ENCODE measurements at regions not wholly inside any gene's neighbourhood (a gene's known extent, or its start where the extent isn't known, plus 50 kb on each side); places are given as distances from the start of the nearest gene placed in this dataset.

- Histone ChIP-seq H3K79me2 (ENCODE audit: insufficient read depth, low read length) (no peaks in the 10 kb centered on the region), H2AFZ (ENCODE audit: low read depth, low read length) (no peak overlapping the region), H3K9ac (ENCODE audit: low read length) (no peak overlapping the region), H3K36me3 (ENCODE audit: insufficient read depth, low read length) (no peaks in the 10 kb centered on the region), H3K4me2 (ENCODE audit: low read length) (no peak overlapping the region), H4K20me1 (ENCODE audit: insufficient read depth, low read length) (no peaks in the 10 kb centered on the region), H3K27ac (ENCODE audit: low read depth, low read length) (no peak overlapping the region), H3K4me3 (ENCODE audit: insufficient read depth, low read depth, low read length) (no peak overlapping the region), H3K27me3 (ENCODE audit: insufficient read depth, low read length) (no peaks in the 10 kb centered on the region), H3K9me3 (ENCODE audit: insufficient read depth, low read depth, low read length) (no peaks in the 10 kb centered on the region), H3K4me1 (ENCODE audit: insufficient read depth, low read length) (no peaks in the 10 kb centered on the region)
- H3K9me3 Mint-ChIP-seq (ENCODE audit: unreplicated experiment): no peaks in the 10 kb centered on the region
- no peak overlapping the region for H3K4me3 Mint-ChIP-seq (ENCODE audit: unreplicated experiment)
- H3K27me3 Mint-ChIP-seq (ENCODE audit: low read depth, unreplicated experiment): no peaks in the 10 kb centered on the region
- no peaks in the 10 kb centered on the region for H3K36me3 Mint-ChIP-seq (ENCODE audit: low read depth, unreplicated experiment)
- no peak for TF ChIP-seq EZH2 (IDR thresholded peaks at IDR 0.05; ENCODE audit: insufficient read depth, low read length)
- no peak for TF ChIP-seq CTCF (IDR thresholded peaks at IDR 0.05; ENCODE audit: insufficient read depth, low read depth, low read length)
- no peak overlapping the region for H3K27ac Mint-ChIP-seq (ENCODE audit: unreplicated experiment)
- DNase-seq (ENCODE audit: low read depth) (no peak), FAIRE-seq (no peak)
- H3K4me1 Mint-ChIP-seq (ENCODE audit: low read depth, unreplicated experiment): no peaks in the 10 kb centered on the region
Observed at GRCh38 chr7:118648002-118648401, 423.5 kb downstream of the ANKRD7 start.

- H3K27ac ChIP-seq (ENCODE audit: low read depth, low read length): no peak overlapping the region
- Mint-ChIP-seq H3K4me1 (ENCODE audit: low read depth, unreplicated experiment) (no peaks in the 10 kb centered on the region), H3K27me3 (ENCODE audit: low read depth, unreplicated experiment) (no peaks in the 10 kb centered on the region), H3K9me3 (ENCODE audit: unreplicated experiment) (no peaks in the 10 kb centered on the region), H3K27ac (ENCODE audit: unreplicated experiment) (no peak overlapping the region), H3K4me3 (ENCODE audit: unreplicated experiment) (no peak overlapping the region), H3K36me3 (ENCODE audit: low read depth, unreplicated experiment) (no peaks in the 10 kb centered on the region)
- H4K20me1 ChIP-seq (ENCODE audit: insufficient read depth, low read length): no peaks in the 10 kb centered on the region
- no peaks in the 10 kb centered on the region for H3K4me1 ChIP-seq (ENCODE audit: insufficient read depth, low read length)
- no peak overlapping the region for H2AFZ ChIP-seq (ENCODE audit: low read depth, low read length)
- no peaks in the 10 kb centered on the region for H3K9me3 ChIP-seq (ENCODE audit: insufficient read depth, low read depth, low read length)
- no peaks in the 10 kb centered on the region for H3K79me2 ChIP-seq (ENCODE audit: insufficient read depth, low read length)
- TF ChIP-seq CTCF (IDR thresholded peaks at IDR 0.05; ENCODE audit: insufficient read depth, low read depth, low read length) (no peak), EZH2 (IDR thresholded peaks at IDR 0.05; ENCODE audit: insufficient read depth, low read length) (no peak)
- no peaks in the 10 kb centered on the region for H3K27me3 ChIP-seq (ENCODE audit: insufficient read depth, low read length)
- no peak for FAIRE-seq
- H3K4me2 ChIP-seq (ENCODE audit: low read length): no peak overlapping the region
- H3K36me3 ChIP-seq (ENCODE audit: insufficient read depth, low read length): no peaks in the 10 kb centered on the region
- H3K9ac ChIP-seq (ENCODE audit: low read length): no peak overlapping the region
- H3K4me3 ChIP-seq (ENCODE audit: insufficient read depth, low read depth, low read length): no peak overlapping the region
- DNase-seq (ENCODE audit: low read depth): no peak
Observed at GRCh38 chr7:118657391-118658005, 433.0 kb downstream of the ANKRD7 start.

- Histone ChIP-seq H3K79me2 (ENCODE audit: insufficient read depth, low read length) (no peaks in the 10 kb centered on the region), H2AFZ (ENCODE audit: low read depth, low read length) (no peak overlapping the region), H3K4me1 (ENCODE audit: insufficient read depth, low read length) (no peaks in the 10 kb centered on the region), H3K4me3 (ENCODE audit: insufficient read depth, low read depth, low read length) (no peak overlapping the region), H3K4me2 (ENCODE audit: low read length) (no peak overlapping the region), H3K9me3 (ENCODE audit: insufficient read depth, low read depth, low read length) (no peaks in the 10 kb centered on the region), H3K27me3 (ENCODE audit: insufficient read depth, low read length) (no peaks in the 10 kb centered on the region), H4K20me1 (ENCODE audit: insufficient read depth, low read length) (no peaks in the 10 kb centered on the region), H3K9ac (ENCODE audit: low read length) (no peak overlapping the region), H3K36me3 (ENCODE audit: insufficient read depth, low read length) (no peaks in the 10 kb centered on the region), H3K27ac (ENCODE audit: low read depth, low read length) (no peak overlapping the region)
- no peaks in the 10 kb centered on the region for H3K4me1 Mint-ChIP-seq (ENCODE audit: low read depth, unreplicated experiment)
- TF ChIP-seq CTCF (IDR thresholded peaks at IDR 0.05; ENCODE audit: insufficient read depth, low read depth, low read length) (no peak), EZH2 (IDR thresholded peaks at IDR 0.05; ENCODE audit: insufficient read depth, low read length) (no peak)
- no peak overlapping the region for H3K27ac Mint-ChIP-seq (ENCODE audit: unreplicated experiment)
- FAIRE-seq: no peak
- no peak for DNase-seq (ENCODE audit: low read depth)
- H3K36me3 Mint-ChIP-seq (ENCODE audit: low read depth, unreplicated experiment): no peaks in the 10 kb centered on the region
- no peaks in the 10 kb centered on the region for H3K9me3 Mint-ChIP-seq (ENCODE audit: unreplicated experiment)
- H3K4me3 Mint-ChIP-seq (ENCODE audit: unreplicated experiment): no peak overlapping the region
- no peaks in the 10 kb centered on the region for H3K27me3 Mint-ChIP-seq (ENCODE audit: low read depth, unreplicated experiment)
Observed at GRCh38 chr7:118662266-118662665, 437.8 kb downstream of the ANKRD7 start.

Measured in astrocyte (in vitro differentiated cells and primary cell).